Liver (tissue), 8 donors: ENCODE measurements at regions not wholly inside any gene's neighbourhood (a gene's known extent, or its start where the extent isn't known, plus 50 kb on each side); places are given as distances from the start of the nearest gene placed in this dataset.

Source experiments
- DNase-seq: peaks from one replicate; pipeline ENCODE4 v3.0.0-alpha.2; 2017; ENCODE audit warnings: low spot score
- H3K27ac ChIP-seq, 2 donors: one replicate each; pipeline ENCODE4 v1.7.0; 2013; ENCODE audit warnings: inconsistent platforms in 2 of 2, low read length in 2 of 2, control low read depth in 1 of 2, low read depth in 1 of 2, mild to moderate bottlenecking in 1 of 2
- H3K27me3 ChIP-seq, 4 donors: one replicate each; pipeline versions ENCODE4 v1.6.1 to v1.7.0; 2013; ENCODE audit warnings: low read length in 3 of 4, inconsistent platforms in 1 of 4, mild to moderate bottlenecking in 1 of 4, moderate library complexity in 1 of 4; ENCODE audit not compliant: control insufficient read depth in 4 of 4, insufficient read depth in 4 of 4
- H3K36me3 ChIP-seq, 4 donors: one replicate each; pipeline versions ENCODE4 v1.6.1 to v1.7.0; 2013; ENCODE audit warnings: low read length in 3 of 4, mild to moderate bottlenecking in 3 of 4, low read depth in 1 of 4, moderate library complexity in 1 of 4; ENCODE audit not compliant: control insufficient read depth in 4 of 4, insufficient read depth in 3 of 4
- H3K4me1 ChIP-seq, 4 donors: one replicate each; pipeline versions ENCODE4 v1.6.1 to v1.7.0; 2013; ENCODE audit warnings: low read length in 3 of 4, mild to moderate bottlenecking in 3 of 4, moderate library complexity in 1 of 4; ENCODE audit not compliant: control insufficient read depth in 4 of 4, insufficient read depth in 4 of 4
- H3K4me3 ChIP-seq, 3 donors: one replicate each; pipeline versions ENCODE4 v1.6.1 to v1.7.0; 2013; ENCODE audit warnings: low read length in 3 of 3, control low read depth in 1 of 3, low read depth in 1 of 3, mild to moderate bottlenecking in 1 of 3
- H3K9ac ChIP-seq, 2 donors: one replicate each; pipeline ENCODE4 v1.7.0; 2013; ENCODE audit warnings: low read length in 2 of 2, mild to moderate bottlenecking in 2 of 2, moderate library complexity in 2 of 2, control low read depth in 1 of 2, low read depth in 1 of 2
- H3K9me3 ChIP-seq, 4 donors: one replicate each; pipeline versions ENCODE4 v1.6.1 to v1.7.0; 2013; ENCODE audit warnings: low read length in 3 of 4; ENCODE audit not compliant: control insufficient read depth in 4 of 4
- EGR1 ChIP-seq, 2 donors: IDR thresholded peaks; 2 replicates each; pipeline ENCODE4 v1.6.1; 2016 to 2018; ENCODE audit warnings: antibody characterized with exemption in 2 of 2, low read depth in 2 of 2
- FOXA1 ChIP-seq: IDR thresholded peaks from 2 replicates; pipeline ENCODE4 v1.6.1; 2016; ENCODE audit warnings: antibody characterized with exemption
- FOXA2 ChIP-seq: IDR thresholded peaks from 2 replicates; pipeline ENCODE4 v1.6.1; 2016; ENCODE audit warnings: antibody characterized with exemption
- GABPA ChIP-seq, 2 donors: IDR thresholded peaks in 1 of 2; conservative IDR thresholded peaks in 1 of 2; 2 replicates each; pipeline ENCODE4 v1.6.1; 2016; ENCODE audit warnings: antibody characterized with exemption in 2 of 2, mild to moderate bottlenecking in 1 of 2, moderate library complexity in 1 of 2
- HNF4A ChIP-seq, 2 donors: conservative IDR thresholded peaks; 2 replicates each; pipeline ENCODE4 v1.6.1; 2016; ENCODE audit warnings: antibody characterized with exemption in 2 of 2, mild to moderate bottlenecking in 2 of 2
- JUND ChIP-seq, 2 donors: IDR thresholded peaks; 2 replicates each; pipeline ENCODE4 v1.6.1; 2016; ENCODE audit warnings: antibody characterized with exemption in 2 of 2
- RAD21 ChIP-seq, 2 donors: IDR thresholded peaks; 2 replicates each; pipeline ENCODE4 v1.6.1; 2016; ENCODE audit warnings: antibody characterized with exemption in 2 of 2, mild to moderate bottlenecking in 2 of 2
- RXRA ChIP-seq, 2 donors: IDR thresholded peaks; 2 replicates each; pipeline ENCODE4 v1.6.1; 2017 to 2018; ENCODE audit warnings: antibody characterized with exemption in 2 of 2, mild to moderate bottlenecking in 1 of 2
- SP1 ChIP-seq: IDR thresholded peaks from 2 replicates; pipeline ENCODE4 v1.6.1; 2018; ENCODE audit warnings: antibody characterized with exemption, mild to moderate bottlenecking
- TAF1 ChIP-seq: conservative IDR thresholded peaks from 2 replicates; pipeline ENCODE4 v1.6.1; 2016; ENCODE audit warnings: antibody characterized with exemption, mild to moderate bottlenecking
- YY1 ChIP-seq: IDR thresholded peaks from 2 replicates; pipeline ENCODE4 v1.6.1; 2016; ENCODE audit warnings: antibody characterized with exemption, mild to moderate bottlenecking
- WGBS: extraction: QIAGEN DNeasy Blood & Tissue Kit; methylation state at CpG from one replicate; pipeline ENCODE4 v1.1.7; 2013; 5-methylcytosine and 5-hydroxymethylcytosine counted together
- TF ChIP-seq, protein P1 (sequence below): fragments of 150-350 bp; IDR thresholded peaks from 2 replicates; pipeline ENCODE4 v1.5.1; 2017; ENCODE audit warnings: improper control_type of control experiment, low read depth, low read length; ENCODE audit not compliant: missing input control
- TF ChIP-seq, protein P2 (sequence below): IDR thresholded peaks from 2 replicates; pipeline ENCODE4 v1.6.1; 2016; ENCODE audit warnings: antibody characterized with exemption
- TF ChIP-seq, protein P3 (sequence below): IDR thresholded peaks from 2 replicates; pipeline ENCODE4 v1.6.1; 2016; ENCODE audit warnings: antibody characterized with exemption
- TF ChIP-seq, protein P4 (sequence below): IDR thresholded peaks from 2 replicates; pipeline ENCODE4 v1.6.1; 2016; ENCODE audit warnings: antibody characterized with exemption
- donor health status: healthy.
- donor health status: healthy.
- donor health status: healthy.
- donor health status: healthy.
- donor health status: healthy.

DNA sequence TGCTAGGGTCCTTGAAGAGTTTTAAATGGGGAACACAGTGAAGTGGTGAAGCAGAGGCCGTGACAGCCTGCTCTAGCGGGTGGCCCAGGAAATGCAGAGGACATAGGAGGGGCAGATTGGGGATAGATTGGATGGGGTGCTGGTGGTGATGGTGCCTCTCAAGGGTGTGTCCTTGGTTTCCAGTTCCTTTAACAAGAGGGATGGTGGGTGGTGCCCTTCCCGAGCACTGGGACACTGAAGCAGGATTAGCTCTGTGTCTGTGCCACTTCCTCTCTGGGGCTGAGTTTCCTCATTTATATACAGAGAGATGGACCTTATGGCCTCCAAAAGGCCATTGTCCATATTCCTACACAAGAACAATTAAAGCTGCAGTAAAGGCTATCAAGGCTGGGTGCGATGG lies 285.5 kb downstream of the TCF7L2 start:
- TF ChIP-seq, protein P1, sequence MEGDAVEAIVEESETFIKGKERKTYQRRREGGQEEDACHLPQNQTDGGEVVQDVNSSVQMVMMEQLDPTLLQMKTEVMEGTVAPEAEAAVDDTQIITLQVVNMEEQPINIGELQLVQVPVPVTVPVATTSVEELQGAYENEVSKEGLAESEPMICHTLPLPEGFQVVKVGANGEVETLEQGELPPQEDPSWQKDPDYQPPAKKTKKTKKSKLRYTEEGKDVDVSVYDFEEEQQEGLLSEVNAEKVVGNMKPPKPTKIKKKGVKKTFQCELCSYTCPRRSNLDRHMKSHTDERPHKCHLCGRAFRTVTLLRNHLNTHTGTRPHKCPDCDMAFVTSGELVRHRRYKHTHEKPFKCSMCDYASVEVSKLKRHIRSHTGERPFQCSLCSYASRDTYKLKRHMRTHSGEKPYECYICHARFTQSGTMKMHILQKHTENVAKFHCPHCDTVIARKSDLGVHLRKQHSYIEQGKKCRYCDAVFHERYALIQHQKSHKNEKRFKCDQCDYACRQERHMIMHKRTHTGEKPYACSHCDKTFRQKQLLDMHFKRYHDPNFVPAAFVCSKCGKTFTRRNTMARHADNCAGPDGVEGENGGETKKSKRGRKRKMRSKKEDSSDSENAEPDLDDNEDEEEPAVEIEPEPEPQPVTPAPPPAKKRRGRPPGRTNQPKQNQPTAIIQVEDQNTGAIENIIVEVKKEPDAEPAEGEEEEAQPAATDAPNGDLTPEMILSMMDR, result no peak
- no peak for TF ChIP-seq JUND (IDR thresholded peaks at IDR 0.05)
- TF ChIP-seq YY1, result no peak
- no peak for TF ChIP-seq HNF4A (conservative IDR thresholded peaks at IDR 0.05)
- TF ChIP-seq, protein P2, sequence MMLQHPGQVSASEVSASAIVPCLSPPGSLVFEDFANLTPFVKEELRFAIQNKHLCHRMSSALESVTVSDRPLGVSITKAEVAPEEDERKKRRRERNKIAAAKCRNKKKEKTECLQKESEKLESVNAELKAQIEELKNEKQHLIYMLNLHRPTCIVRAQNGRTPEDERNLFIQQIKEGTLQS, result no peak
- no peak for TF ChIP-seq FOXA2
- TF ChIP-seq EGR1 (IDR thresholded peaks at IDR 0.05; ENCODE audit: low read depth in 2 of 2), result no peak
- TF ChIP-seq TAF1, result no peak
- no peak for TF ChIP-seq SP1
- no peak for TF ChIP-seq FOXA1
- TF ChIP-seq GABPA (IDR thresholded peaks at IDR 0.05 in 1 of 2, conservative IDR thresholded peaks at IDR 0.05 in 1 of 2), result no peak
- TF ChIP-seq RXRA (IDR thresholded peaks at IDR 0.05), result no peak
- TF ChIP-seq RAD21 (IDR thresholded peaks at IDR 0.05), result no peak
- TF ChIP-seq, protein P3, sequence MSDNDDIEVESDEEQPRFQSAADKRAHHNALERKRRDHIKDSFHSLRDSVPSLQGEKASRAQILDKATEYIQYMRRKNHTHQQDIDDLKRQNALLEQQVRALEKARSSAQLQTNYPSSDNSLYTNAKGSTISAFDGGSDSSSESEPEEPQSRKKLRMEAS, result no peak
- H3K27ac ChIP-seq, result no peak overlapping the region
- H3K36me3 ChIP-seq, result no peaks in the 10 kb centered on the region
- no peaks in the 10 kb centered on the region for H3K9me3 ChIP-seq
- 87% methylated on average over 4 of the region's 4 CpGs for WGBS
- H3K27me3 ChIP-seq, result no peaks in the 10 kb centered on the region
- DNase-seq, result no peak
- no peak overlapping the region for H3K4me3 ChIP-seq
- no peaks in the 10 kb centered on the region for H3K4me1 ChIP-seq
- H3K9ac ChIP-seq, result no peak overlapping the region

DNA sequence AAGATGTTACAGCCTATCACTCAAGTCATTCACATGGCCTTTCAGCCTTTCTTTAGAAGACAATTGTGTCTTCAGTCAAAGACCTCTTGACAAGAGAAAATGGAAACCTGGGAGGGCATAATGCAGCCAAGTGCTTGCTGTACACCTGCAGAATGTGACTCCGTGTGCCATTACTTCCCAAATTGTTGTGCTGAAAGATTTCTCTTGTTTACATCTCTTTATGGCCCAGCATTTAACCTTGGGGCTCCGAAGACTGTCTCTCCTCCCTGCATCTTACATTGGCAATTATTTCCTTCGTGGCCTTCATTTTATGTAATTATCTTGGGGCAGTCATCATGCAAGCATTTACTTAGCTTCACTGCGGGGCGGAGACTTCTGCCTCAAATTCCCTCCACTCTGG lies 287.0 kb downstream of the TCF7L2 start:
- no peak overlapping the region for H3K4me3 ChIP-seq
- TF ChIP-seq JUND (IDR thresholded peaks at IDR 0.05) (no peak), FOXA2 (no peak)
- TF ChIP-seq, protein P3, result no peak
- TF ChIP-seq, protein P4, sequence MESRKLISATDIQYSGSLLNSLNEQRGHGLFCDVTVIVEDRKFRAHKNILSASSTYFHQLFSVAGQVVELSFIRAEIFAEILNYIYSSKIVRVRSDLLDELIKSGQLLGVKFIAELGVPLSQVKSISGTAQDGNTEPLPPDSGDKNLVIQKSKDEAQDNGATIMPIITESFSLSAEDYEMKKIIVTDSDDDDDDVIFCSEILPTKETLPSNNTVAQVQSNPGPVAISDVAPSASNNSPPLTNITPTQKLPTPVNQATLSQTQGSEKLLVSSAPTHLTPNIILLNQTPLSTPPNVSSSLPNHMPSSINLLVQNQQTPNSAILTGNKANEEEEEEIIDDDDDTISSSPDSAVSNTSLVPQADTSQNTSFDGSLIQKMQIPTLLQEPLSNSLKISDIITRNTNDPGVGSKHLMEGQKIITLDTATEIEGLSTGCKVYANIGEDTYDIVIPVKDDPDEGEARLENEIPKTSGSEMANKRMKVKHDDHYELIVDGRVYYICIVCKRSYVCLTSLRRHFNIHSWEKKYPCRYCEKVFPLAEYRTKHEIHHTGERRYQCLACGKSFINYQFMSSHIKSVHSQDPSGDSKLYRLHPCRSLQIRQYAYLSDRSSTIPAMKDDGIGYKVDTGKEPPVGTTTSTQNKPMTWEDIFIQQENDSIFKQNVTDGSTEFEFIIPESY, result no peak
- H3K27me3 ChIP-seq, result no peaks in the 10 kb centered on the region
- H3K4me1 ChIP-seq, result no peaks in the 10 kb centered on the region
- no peak for DNase-seq
- 92% methylated on average over 5 of the region's 5 CpGs for WGBS
- H3K27ac ChIP-seq, result no peak overlapping the region
- no peak overlapping the region for H3K9ac ChIP-seq
- H3K36me3 ChIP-seq, result no peaks in the 10 kb centered on the region
- no peaks in the 10 kb centered on the region for H3K9me3 ChIP-seq
